K562 (cell line): ENCODE measurements at regions not wholly inside any gene's neighbourhood (a gene's known extent, or its start where the extent isn't known, plus 50 kb on each side); places are given as distances from the start of the nearest gene placed in this dataset.

Experiments
- CREB1 ChIP-seq, 2 experiments: sonication (generic) in 1 of 2; formaldehyde crosslinking in 1 of 2; IDR thresholded peaks; 2 replicates each; pipeline versions ENCODE4 v1.6.1 to v1.8.0; 2012 to 2022; ENCODE audit warnings: inconsistent platforms in 1 of 2, mild to moderate bottlenecking in 1 of 2, missing genetic modification reagents in 1 of 2, moderate library complexity in 1 of 2
- DMBX1 ChIP-seq: fragments of 250-450 bp; sonication (Bioruptor Pico); IDR thresholded peaks from 2 replicates; pipeline ENCODE4 v1.8.0; 2022; ENCODE audit warnings: inconsistent platforms, mild to moderate bottlenecking, moderate library complexity, borderline replicate concordance
- GABPB2 ChIP-seq: fragments of 250-450 bp; sonication (Bioruptor Pico); conservative IDR thresholded peaks from 2 replicates; pipeline ENCODE4 v1.5.1; 2021; ENCODE audit warnings: mild to moderate bottlenecking
- NFRKB ChIP-seq: fragments of 450-650 bp; IDR thresholded peaks from 2 replicates; pipeline ENCODE4 v1.6.1; 2016; ENCODE audit warnings: low read depth
- PREB ChIP-seq: sonication (generic); formaldehyde crosslinking; IDR thresholded peaks from 2 replicates; pipeline ENCODE4 v1.8.1; 2023; ENCODE audit warnings: mild to moderate bottlenecking, missing genetic modification reagents
- TCFL5 ChIP-seq: fragments of 250-450 bp; sonication (Bioruptor Pico); conservative IDR thresholded peaks from 2 replicates; pipeline ENCODE4 v1.6.1; 2021; ENCODE audit warnings: mild to moderate bottlenecking, moderate library complexity, matching md5 sums
- ZMIZ1 ChIP-seq, 2 experiments: fragments of 150-350 bp in 1 of 2; IDR thresholded peaks; 2 replicates each; pipeline ENCODE4 v1.6.1; 2012 to 2016; ENCODE audit warnings: low read depth in 2 of 2, low read length in 2 of 2, mild to moderate bottlenecking in 1 of 2, moderate library complexity in 1 of 2
- TF ChIP-seq, protein P1 (sequence below): fragments of 250-450 bp; sonication (Bioruptor Pico); IDR thresholded peaks from 2 replicates; pipeline ENCODE4 v1.8.0; 2022; ENCODE audit warnings: inconsistent platforms

DNA sequence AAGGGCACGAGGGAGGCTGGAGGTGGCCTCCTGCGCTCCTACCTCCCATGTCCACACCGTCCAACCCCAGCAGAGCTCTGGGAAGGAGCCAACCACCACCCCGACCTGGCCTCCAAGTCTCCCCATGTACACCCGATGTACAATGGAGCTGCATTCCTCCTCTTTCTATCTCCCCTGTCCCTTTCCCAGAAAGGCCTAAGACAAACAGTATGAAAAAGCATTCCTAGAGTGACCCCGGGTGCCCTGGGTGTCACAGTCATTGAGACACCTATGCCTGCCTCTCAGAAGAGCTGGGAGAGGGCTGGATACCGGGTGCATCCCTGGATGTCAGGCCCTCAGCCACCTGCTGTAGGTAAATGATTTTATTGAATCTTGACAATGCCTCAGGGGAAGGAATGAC lies 248.1 kb downstream of the EMX2 start (continued):
- no peak for TF ChIP-seq NFRKB
- TF ChIP-seq ZMIZ1 (IDR thresholded peaks at IDR 0.05; ENCODE audit: low read depth in 2 of 2, low read length in 2 of 2) = no peak
- TF ChIP-seq CREB1 (IDR thresholded peaks at IDR 0.05) = no peak
- no peak for TF ChIP-seq CREB1 (CRISPR knock-in tag; IDR thresholded peaks at IDR 0.05)
- no peak for TF ChIP-seq DMBX1
- TF ChIP-seq GABPB2 (CRISPR knock-in tag) = no peak
- TF ChIP-seq, protein P1, sequence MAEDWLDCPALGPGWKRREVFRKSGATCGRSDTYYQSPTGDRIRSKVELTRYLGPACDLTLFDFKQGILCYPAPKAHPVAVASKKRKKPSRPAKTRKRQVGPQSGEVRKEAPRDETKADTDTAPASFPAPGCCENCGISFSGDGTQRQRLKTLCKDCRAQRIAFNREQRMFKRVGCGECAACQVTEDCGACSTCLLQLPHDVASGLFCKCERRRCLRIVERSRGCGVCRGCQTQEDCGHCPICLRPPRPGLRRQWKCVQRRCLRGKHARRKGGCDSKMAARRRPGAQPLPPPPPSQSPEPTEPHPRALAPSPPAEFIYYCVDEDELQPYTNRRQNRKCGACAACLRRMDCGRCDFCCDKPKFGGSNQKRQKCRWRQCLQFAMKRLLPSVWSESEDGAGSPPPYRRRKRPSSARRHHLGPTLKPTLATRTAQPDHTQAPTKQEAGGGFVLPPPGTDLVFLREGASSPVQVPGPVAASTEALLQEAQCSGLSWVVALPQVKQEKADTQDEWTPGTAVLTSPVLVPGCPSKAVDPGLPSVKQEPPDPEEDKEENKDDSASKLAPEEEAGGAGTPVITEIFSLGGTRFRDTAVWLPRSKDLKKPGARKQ (CRISPR knock-in tag) = no peak
- no peak for TF ChIP-seq PREB
- no peak for TF ChIP-seq TCFL5 (CRISPR knock-in tag)
- TF ChIP-seq, all 486 proteins: peak for 0
